Stimulated activated naive CD8-positive, alpha-beta T cell treated with anti-CD3 and anti-CD28 coated beads, Interleukin-15, Interleukin-2, amounts not matched to agents 100 ng/mL and 50 ng/mL, for 24 hours (primary cell): ENCODE measurements at regions not wholly inside any gene's neighbourhood (a gene's known extent, or its start where the extent isn't known, plus 50 kb on each side); places are given as distances from the start of the nearest gene placed in this dataset.

ENCODE experiments used
- H3K27ac Mint-ChIP-seq: one replicate; pipeline ENCODE4 v1.8.0; 2021; ENCODE audit warnings: mild to moderate bottlenecking, mixed read lengths
- H3K27me3 Mint-ChIP-seq: one replicate; pipeline ENCODE4 v1.8.0; 2021; ENCODE audit warnings: mixed read lengths
- H3K36me3 Mint-ChIP-seq: one replicate; pipeline ENCODE4 v1.8.0; 2021; ENCODE audit warnings: low read depth, mixed read lengths
- H3K4me1 Mint-ChIP-seq: one replicate; pipeline ENCODE4 v1.8.0; 2021; ENCODE audit warnings: low read depth, mixed read lengths
- H3K4me3 Mint-ChIP-seq: one replicate; pipeline ENCODE4 v1.8.0; 2021; ENCODE audit warnings: mild to moderate bottlenecking, mixed read lengths
- H3K9me3 Mint-ChIP-seq: one replicate; pipeline ENCODE4 v1.8.0; 2021; ENCODE audit warnings: mixed read lengths

DNA sequence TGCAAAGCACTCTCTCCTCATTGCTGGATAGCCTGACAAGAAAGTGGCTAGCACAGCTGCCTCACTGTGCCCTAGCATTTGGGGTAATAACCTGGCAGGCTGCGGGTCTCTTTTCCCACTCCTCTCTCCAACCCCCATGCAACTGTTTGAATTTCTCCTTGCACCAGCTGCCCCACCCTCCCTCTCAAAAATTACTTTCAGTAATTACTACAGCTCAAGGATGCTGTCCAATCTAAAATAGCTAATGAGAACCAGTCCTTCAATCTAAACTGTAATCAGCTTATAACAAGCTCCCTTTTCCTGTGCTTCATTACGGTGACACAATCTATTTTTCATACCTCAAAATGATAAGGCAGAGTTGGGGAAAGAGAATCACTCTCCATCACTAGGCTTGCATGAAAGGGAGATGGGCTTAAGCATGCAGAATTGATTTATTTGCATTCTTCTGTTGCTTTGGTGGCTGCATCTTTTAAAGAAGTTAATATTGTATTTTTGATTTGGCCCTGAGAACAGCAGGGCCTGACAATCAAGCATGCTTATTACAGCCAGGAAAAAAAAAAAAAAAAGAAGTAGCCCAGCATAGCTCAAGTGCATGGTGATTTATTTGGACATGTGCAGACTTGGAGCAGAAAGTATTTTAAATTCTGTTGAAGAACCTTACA, 881.8 kb downstream of the SLC4A3 start:
- no peak overlapping the region for H3K4me3 Mint-ChIP-seq
- H3K9me3 Mint-ChIP-seq = peaks cover 3% of the 10 kb centered on the region
- H3K27ac Mint-ChIP-seq = no peak overlapping the region
- no peaks in the 10 kb centered on the region for H3K27me3 Mint-ChIP-seq
- H3K36me3 Mint-ChIP-seq = no peaks in the 10 kb centered on the region
- H3K4me1 Mint-ChIP-seq = no peaks in the 10 kb centered on the region

DNA sequence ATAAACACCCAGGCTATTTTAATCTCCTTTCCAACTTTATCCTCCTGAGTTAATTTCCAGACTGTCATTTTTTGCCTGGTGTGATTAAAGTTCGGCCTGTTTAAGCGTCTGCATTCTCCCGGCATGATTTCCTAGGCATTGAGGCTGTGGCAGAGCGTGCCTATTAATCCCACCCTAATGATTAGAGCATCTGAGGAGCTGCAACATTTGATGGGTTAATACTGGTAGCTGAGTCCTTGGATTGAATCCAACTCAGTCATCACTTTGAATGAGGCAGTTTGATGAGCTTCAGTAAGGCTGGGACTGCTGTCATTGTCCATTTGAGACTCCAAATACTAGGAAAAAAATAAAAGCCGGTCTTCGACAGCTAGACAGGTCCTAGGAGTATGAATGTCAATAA, 882.5 kb downstream of the SLC4A3 start:
- no peak overlapping the region for H3K4me3 Mint-ChIP-seq
- H3K4me1 Mint-ChIP-seq = no peaks in the 10 kb centered on the region
- no peaks in the 10 kb centered on the region for H3K27me3 Mint-ChIP-seq
- H3K27ac Mint-ChIP-seq = no peak overlapping the region
- peaks cover 3% of the 10 kb centered on the region for H3K9me3 Mint-ChIP-seq
- H3K36me3 Mint-ChIP-seq = no peaks in the 10 kb centered on the region

DNA sequence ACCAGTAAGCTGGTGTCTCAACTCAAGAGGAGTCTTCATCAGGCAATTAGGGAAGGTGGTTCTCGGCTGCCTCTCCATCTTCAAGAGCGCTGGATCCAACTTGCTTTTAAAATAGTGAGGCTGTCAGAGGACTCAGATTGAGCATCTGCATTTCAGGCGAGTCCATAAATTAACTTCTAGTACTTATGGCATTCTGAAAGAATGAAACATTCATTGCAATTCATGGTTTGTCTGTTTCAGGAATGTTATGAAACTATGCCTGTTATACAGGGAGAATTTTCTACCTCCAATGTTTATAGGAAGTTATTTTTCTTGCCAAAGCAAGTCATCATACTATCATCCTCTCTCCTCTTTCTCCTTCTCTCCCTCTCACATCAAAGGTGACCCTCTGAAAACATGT, 883.2 kb downstream of the SLC4A3 start:
- Mint-ChIP-seq H3K27me3 (no peaks in the 10 kb centered on the region), H3K4me1 (no peaks in the 10 kb centered on the region), H3K4me3 (no peak overlapping the region), H3K36me3 (no peaks in the 10 kb centered on the region), H3K27ac (no peak overlapping the region), H3K9me3 (peaks cover 3% of the 10 kb centered on the region)

DNA sequence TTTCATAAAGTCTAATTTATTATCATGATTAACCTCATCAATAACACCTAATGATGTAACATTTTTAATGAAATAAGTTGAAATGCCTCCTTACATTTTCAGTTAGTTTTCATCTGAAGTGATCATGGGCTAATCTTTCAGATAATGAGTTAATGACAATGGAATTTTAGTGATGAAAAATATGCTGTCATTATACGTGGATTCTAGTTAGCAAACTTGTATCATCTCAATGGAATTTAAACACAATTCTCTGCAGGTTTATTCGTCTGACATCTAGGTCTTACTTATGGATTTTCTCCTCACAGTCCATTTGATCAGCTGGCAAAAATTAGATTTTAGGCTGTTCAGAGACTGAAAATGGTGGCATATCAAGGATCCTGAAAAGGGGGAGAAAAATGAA, 885.0 kb downstream of the SLC4A3 start:
- no peak overlapping the region for H3K4me3 Mint-ChIP-seq
- H3K27ac Mint-ChIP-seq = no peak overlapping the region
- H3K4me1 Mint-ChIP-seq = no peaks in the 10 kb centered on the region
- H3K27me3 Mint-ChIP-seq = no peaks in the 10 kb centered on the region
- H3K36me3 Mint-ChIP-seq = no peaks in the 10 kb centered on the region
- H3K9me3 Mint-ChIP-seq = peaks cover 3% of the 10 kb centered on the region

DNA sequence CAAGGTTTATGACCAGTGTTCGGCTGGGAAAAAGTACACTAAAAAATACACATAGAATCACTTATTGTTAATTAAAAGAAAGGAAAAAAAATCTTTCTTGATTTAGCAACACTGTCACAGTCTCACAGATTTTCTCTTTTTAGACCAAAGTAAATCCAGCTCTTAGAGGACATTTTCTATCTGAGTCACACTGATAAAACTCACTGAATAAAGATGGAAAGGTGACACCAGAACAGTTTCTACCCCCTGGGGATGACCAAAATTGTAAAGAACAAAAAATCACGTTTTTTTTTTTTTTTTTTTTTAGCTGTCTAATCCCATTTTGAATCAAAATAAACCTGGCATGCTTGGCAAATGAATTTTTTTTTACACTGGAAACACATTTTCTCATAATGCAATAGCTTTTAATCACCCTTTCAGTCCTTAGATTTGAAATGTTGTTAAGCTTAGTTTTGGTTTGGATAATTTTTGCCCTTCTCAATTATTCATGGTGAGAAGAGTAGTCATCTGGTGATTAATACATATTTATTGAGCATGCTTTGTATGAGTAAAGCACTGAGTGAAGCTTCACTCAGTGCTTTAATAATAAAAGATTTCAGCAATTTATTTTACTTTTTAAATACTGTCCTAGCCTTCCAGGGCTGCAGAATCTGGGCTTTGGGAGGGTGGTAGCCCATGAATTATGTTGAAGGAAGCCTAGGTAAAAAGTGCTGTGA, 886.3 kb downstream of the SLC4A3 start:
- Mint-ChIP-seq H3K4me3 (no peak overlapping the region), H3K27ac (no peak overlapping the region), H3K4me1 (no peaks in the 10 kb centered on the region), H3K36me3 (no peaks in the 10 kb centered on the region), H3K9me3 (peaks cover 3% of the 10 kb centered on the region), H3K27me3 (no peaks in the 10 kb centered on the region)

DNA sequence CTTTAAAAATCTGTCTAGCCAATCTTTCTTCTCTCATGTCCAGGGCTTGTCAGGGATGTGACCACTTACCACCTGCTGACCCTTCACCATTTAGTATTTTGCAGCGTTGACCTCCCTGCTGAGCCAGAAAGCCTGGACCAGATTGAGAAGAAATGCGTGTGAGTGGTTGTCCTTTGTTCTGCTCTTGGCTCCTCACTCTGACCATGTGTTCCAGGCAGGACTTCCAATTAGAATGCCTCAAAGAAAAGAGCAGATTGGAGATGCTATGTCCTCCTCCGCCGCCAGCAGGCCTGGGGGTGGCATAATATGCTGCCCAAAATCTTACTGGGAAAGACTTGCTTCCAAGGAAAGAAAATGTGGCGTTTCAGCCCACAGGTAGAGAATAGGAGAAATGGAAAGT, 894.1 kb downstream of the SLC4A3 start:
- Mint-ChIP-seq H3K27me3 (no peaks in the 10 kb centered on the region), H3K4me1 (no peaks in the 10 kb centered on the region), H3K9me3 (peaks cover 3% of the 10 kb centered on the region)

DNA sequence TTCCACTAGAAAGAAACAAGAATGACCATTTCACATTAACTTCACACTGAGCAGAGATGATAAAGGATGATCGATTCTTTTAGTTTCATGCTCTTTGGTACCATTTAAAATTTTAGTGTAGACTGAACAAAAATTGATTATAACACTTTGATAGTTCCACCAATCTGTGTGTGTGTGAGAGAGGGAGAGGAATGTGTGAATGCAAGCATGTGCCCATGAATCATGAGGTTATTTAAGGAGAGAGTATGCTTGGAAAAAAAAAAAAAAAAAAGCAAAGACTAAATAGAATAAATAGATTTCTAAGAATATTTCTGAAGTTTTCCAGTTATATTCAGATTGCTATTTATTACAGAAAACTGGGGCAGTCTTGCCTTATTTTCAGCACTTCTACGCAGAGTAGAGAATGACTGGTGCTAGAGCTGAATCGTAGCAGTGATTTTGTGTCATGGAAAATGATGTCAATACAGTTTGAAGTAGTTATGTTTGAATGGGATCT, 900.8 kb downstream of the SLC4A3 start:
- no peak overlapping the region for H3K4me3 Mint-ChIP-seq
- H3K4me1 Mint-ChIP-seq = no peaks in the 10 kb centered on the region
- no peaks in the 10 kb centered on the region for H3K36me3 Mint-ChIP-seq
- peaks cover 15% of the 10 kb centered on the region for H3K9me3 Mint-ChIP-seq
- no peak overlapping the region for H3K27ac Mint-ChIP-seq
- no peaks in the 10 kb centered on the region for H3K27me3 Mint-ChIP-seq

More for the DNA sequence above, 894.1 kb downstream of the SLC4A3 start:
- no peaks in the 10 kb centered on the region for H3K36me3 Mint-ChIP-seq
- no peak overlapping the region for H3K27ac Mint-ChIP-seq
- H3K4me3 Mint-ChIP-seq = no peak overlapping the region

DNA sequence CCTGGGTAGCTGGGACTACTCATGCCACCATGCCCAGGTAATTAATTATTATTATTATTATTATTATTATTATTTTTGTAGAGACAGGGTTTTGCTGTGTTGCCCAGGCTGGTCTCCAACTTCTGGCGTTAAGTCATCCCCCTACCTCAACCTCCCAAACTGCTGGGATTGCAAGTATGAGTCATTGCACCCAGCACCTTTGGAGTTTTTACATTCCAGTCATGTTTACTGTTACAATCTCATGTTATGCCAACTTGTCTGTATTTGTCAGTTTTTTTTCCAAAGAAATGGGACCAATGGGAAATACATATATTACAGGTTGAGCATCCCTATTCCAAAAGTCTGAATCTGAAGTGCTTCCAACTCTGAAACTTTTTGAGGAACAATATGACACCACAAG, 903.8 kb downstream of the SLC4A3 start:
- H3K9me3 Mint-ChIP-seq = peaks cover 20% of the 10 kb centered on the region
- H3K36me3 Mint-ChIP-seq = no peaks in the 10 kb centered on the region
- no peaks in the 10 kb centered on the region for H3K27me3 Mint-ChIP-seq
- no peak overlapping the region for H3K4me3 Mint-ChIP-seq
- no peaks in the 10 kb centered on the region for H3K4me1 Mint-ChIP-seq
- no peak overlapping the region for H3K27ac Mint-ChIP-seq

DNA sequence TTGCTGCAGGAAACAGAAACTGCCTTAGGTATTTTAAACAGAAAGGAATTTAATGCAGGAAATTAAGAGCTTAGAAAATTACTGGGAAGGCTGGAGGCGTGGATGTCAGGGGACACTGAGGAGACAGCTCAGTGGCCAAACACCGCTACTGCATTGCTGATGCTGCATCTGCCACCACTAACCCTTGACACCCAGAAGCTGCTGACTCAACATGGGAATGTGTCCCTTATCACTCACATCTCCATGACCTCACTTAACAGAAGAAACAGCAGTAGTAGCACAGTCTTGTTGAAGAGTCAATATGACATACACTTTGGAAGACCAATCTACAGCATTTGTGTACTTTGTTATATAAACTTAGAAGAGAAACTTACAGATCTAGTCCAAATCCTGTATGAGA, 906.1 kb downstream of the SLC4A3 start:
- Mint-ChIP-seq H3K4me3 (no peak overlapping the region), H3K9me3 (peaks cover 16% of the 10 kb centered on the region), H3K27ac (no peak overlapping the region), H3K4me1 (no peaks in the 10 kb centered on the region), H3K27me3 (no peaks in the 10 kb centered on the region), H3K36me3 (no peaks in the 10 kb centered on the region)

DNA sequence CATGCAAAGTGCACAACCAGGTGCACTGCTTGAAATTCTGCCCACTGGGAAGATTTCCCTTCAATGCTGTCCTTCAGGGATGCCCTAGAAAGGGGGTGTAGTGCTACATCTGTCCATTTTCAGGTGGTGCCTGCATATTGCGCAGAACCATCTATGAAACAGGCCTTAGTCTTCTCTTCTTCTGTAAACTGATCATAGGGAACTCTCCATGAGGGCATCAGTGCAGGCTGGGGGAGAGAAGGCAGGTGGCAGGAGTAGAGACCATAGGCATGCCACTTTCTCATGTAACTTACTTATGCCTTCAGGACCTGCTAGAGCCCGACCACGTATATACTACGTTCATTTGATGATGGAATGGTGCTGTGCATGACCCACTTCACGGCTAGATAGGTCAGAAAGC, 912.1 kb downstream of the SLC4A3 start:
- Mint-ChIP-seq H3K27me3 (no peaks in the 10 kb centered on the region), H3K4me1 (no peaks in the 10 kb centered on the region), H3K4me3 (no peak overlapping the region), H3K9me3 (no peaks in the 10 kb centered on the region), H3K36me3 (no peaks in the 10 kb centered on the region), H3K27ac (no peak overlapping the region)

DNA sequence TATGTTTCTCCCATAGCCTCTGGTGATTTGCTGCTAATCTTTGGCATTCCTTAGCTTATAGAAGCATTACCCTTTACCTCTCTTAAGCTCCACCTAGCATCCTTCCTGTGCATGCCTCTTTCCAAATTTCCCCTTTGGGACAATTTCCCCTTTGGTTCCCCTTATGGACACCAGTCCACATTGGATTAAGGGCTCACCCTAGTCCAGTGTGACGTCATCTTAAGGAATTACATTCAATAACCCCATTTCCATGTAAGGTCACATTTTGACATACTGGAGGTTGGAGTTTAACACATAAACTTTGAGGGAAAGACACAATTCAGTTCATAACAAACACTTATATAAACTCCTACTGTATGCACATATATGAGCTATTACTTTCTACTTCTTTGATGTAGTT, 916.6 kb downstream of the SLC4A3 start:
- Mint-ChIP-seq H3K27me3 (no peaks in the 10 kb centered on the region), H3K4me3 (no peak overlapping the region), H3K9me3 (peaks cover 5% of the 10 kb centered on the region), H3K4me1 (no peaks in the 10 kb centered on the region), H3K36me3 (no peaks in the 10 kb centered on the region), H3K27ac (no peak overlapping the region)

DNA sequence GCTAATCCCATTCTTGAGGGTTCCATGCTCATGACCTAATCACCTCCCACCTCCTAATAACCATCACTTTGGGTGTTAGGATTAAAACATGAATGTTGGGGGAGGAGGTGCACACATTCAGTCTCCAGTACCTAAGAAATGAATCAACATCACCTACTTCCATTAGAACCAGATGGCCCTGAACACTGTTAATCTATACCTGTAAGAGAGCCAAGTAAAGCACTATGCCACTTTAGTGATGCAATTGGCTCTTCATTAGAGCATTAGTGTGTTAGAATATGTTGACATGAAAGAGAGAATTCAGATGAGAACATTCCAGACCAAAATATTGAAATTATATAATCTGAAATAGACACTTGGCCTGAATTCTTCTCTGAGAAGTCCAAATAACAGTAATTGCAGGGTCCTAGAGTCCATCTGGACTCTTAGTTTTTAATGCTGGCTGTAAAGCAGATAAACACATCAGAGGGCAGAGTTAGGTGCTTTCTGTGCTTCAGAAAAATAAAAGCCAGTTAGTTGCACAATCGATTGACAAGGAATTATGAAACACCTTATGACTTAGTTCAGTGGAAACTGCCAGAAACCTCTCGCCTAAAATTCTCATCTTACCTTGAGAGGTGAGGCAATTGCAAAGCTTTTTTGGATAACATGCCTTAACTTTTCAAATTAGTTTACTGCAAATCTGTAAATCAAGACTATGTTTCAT, 923.7 kb downstream of the SLC4A3 start:
- H3K4me3 Mint-ChIP-seq = no peak overlapping the region
- no peak overlapping the region for H3K27ac Mint-ChIP-seq
- H3K9me3 Mint-ChIP-seq = peaks cover 5% of the 10 kb centered on the region
- no peaks in the 10 kb centered on the region for H3K4me1 Mint-ChIP-seq
- H3K27me3 Mint-ChIP-seq = no peaks in the 10 kb centered on the region
- H3K36me3 Mint-ChIP-seq = no peaks in the 10 kb centered on the region

DNA sequence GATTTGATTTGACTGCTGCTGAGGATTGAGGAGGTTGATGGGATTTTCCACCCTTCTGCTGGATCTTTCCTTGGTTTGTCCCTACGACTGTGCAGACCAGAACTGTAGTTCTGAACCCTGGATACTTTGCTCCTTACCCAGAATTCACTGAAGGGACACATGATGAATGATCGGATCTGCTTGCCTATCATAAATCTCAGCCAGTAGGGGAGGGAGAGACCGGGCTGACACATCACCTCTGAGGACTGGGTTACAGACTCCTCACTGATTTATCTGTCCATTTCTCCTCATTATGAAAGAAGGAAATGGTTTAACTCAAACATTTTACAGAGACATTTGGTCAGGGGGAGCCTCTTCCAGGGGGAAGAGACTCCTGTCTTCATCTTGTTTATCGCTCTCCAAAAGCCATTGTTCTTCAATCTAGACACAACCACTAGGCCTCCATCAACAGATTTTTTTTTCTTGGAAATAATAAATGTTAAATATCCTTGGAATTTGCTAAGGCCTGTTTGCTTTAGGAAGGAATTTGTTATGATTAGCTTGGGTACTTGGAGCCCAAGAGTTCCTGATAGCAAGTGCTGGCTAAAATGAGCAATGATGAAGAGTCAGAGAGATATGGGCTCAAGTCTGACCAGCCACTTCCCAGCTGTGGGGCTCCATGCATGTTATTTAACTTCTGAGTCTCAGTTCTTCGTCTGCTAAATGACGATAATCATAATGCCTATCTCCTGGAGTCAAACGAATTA, 925.5 kb downstream of the SLC4A3 start:
- no peaks in the 10 kb centered on the region for H3K4me1 Mint-ChIP-seq
- H3K9me3 Mint-ChIP-seq = no peaks in the 10 kb centered on the region
- H3K4me3 Mint-ChIP-seq = no peak overlapping the region
- no peaks in the 10 kb centered on the region for H3K36me3 Mint-ChIP-seq
- no peak overlapping the region for H3K27ac Mint-ChIP-seq
- no peaks in the 10 kb centered on the region for H3K27me3 Mint-ChIP-seq

DNA sequence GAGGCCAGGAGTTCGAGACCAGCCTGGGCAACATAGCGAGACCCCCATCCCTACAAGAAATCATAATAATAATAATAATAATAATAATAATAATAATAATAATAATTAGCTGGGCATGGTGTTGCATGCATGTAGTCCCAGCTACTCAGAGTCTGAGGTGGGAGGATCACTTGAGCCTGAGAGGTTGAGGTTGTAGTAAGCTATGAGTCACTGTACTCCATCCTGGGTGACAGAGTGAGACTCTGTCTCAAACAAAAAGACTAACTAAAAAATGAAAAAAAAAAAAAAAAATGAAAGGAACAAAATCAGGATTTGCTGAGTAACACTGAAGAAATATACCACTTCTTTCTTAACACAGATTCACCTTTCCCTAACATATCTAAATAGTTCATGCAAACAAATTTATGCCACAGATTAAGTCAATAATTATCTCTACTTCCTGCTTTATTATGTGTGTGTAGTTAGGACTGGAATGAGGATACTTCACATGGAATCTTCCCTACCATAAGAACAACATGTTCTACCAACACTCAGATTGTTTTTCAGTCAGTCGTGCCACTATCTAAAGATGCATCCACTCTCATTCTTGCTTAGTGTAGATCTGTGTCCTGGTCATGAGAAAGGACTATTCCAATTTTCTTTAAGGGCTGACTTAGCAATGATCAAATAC, 928.7 kb downstream of the SLC4A3 start:
- H3K4me3 Mint-ChIP-seq = no peak overlapping the region
- no peaks in the 10 kb centered on the region for H3K36me3 Mint-ChIP-seq
- H3K9me3 Mint-ChIP-seq = peaks cover 5% of the 10 kb centered on the region
- no peaks in the 10 kb centered on the region for H3K27me3 Mint-ChIP-seq
- no peaks in the 10 kb centered on the region for H3K4me1 Mint-ChIP-seq
- no peak overlapping the region for H3K27ac Mint-ChIP-seq
